GM12878 (cell line): ENCODE measurements at regions not wholly inside any gene's neighbourhood (a gene's known extent, or its start where the extent isn't known, plus 50 kb on each side); places are given as distances from the start of the nearest gene placed in this dataset.

ENCODE experiments used
- ATAC-seq: fragments of 200-7000 bp; cut with Tn5 transposase; 3 replicates; pipeline ENCODE4 v1.9.1; 2020; ENCODE audit warnings: mild to moderate bottlenecking, moderate library complexity
- BruUV-seq: library from RNA; stranded (reverse); fragments of 400-500 nt; replicated peaks from 2 replicates; lab custom pipeline; 2021; lab: Mats Ljungman, UMichigan
- CTCF ChIA-PET: fragments of 300-600 bp; sonication (Branson Sonifier 250); formaldehyde crosslinking; extraction: SDS; loops from one replicate; lab custom pipeline; 2021; ENCODE audit warnings: inconsistent platforms; lab: Yijun Ruan, JAX
- POLR2A ChIA-PET: fragments of 350-600 bp; formaldehyde crosslinking; extraction: SDS; loops from one replicate; lab custom pipeline; 2021; ENCODE audit warnings: inconsistent platforms; lab: Charles Lee
- RAD21 ChIA-PET: fragments of 300-600 bp; sonication (Branson Sonifier 250); formaldehyde crosslinking; loops from one replicate; lab custom pipeline; 2023; ENCODE audit warnings: antibody characterized with exemption; ENCODE audit not compliant: unreplicated experiment; lab: Charles Lee
- SMC1A ChIA-PET: fragments of 300-600 bp; sonication (Branson Sonifier 250); formaldehyde crosslinking; loops from one replicate; lab custom pipeline; 2023; ENCODE audit not compliant: unreplicated experiment, uncharacterized antibody; lab: Charles Lee
- DNase-seq: peaks from one replicate; pipeline ENCODE4 v3.0.0-alpha.2; 2011; ENCODE audit warnings: low read depth, low spot score
- FAIRE-seq: peaks from 3 replicates; lab custom pipeline; 2011; peaks lifted over from hg19 to GRCh38; lab: Jason Lieb, UNC
- H2AFZ ChIP-seq: 2 replicates; pipeline ENCODE4 v1.6.0; 2011; ENCODE audit warnings: low read depth, low read length, control low read depth; ENCODE audit not compliant: control insufficient read depth
- H3K27ac ChIP-seq: 2 replicates; pipeline ENCODE4 v1.5.1; 2011; ENCODE audit warnings: control low read depth; ENCODE audit not compliant: control insufficient read depth, insufficient read depth
- H3K27me3 ChIP-seq, 2 experiments: replicated peaks in 1 of 2; 2 replicates each; pipeline versions ENCODE4 v1.6.0 to v1.6.1; 2011; ENCODE audit warnings: low read length in 1 of 2; ENCODE audit not compliant: control insufficient read depth in 2 of 2, insufficient read depth in 2 of 2
- H3K36me3 ChIP-seq, 2 experiments: 2 replicates each; pipeline ENCODE4 v1.5.1; 2011; ENCODE audit warnings: low read length in 1 of 2; ENCODE audit not compliant: control insufficient read depth in 2 of 2, insufficient read depth in 2 of 2
- H3K4me1 ChIP-seq: 2 replicates; pipeline ENCODE4 v1.6.1; 2011; ENCODE audit warnings: mild to moderate bottlenecking, low read length, moderate library complexity, mixed read lengths; ENCODE audit not compliant: control insufficient read depth, insufficient read depth
- H3K4me2 ChIP-seq: 2 replicates; pipeline ENCODE4 v1.6.0; 2011; ENCODE audit warnings: control low read depth; ENCODE audit not compliant: control insufficient read depth, insufficient read depth
- H3K4me3 ChIP-seq: fragments of 200-600 bp; sonication (generic); 2 replicates; pipeline ENCODE4 v1.5.1; 2016
- H3K79me2 ChIP-seq: 2 replicates; pipeline ENCODE4 v1.6.0; 2011; ENCODE audit warnings: low read length; ENCODE audit not compliant: control insufficient read depth, insufficient read depth
- H3K9ac ChIP-seq: 2 replicates; pipeline ENCODE4 v1.8.0; 2011; ENCODE audit warnings: low read length, control low read depth, mixed read lengths; ENCODE audit not compliant: control insufficient read depth, insufficient read depth
- H3K9me3 ChIP-seq: replicated peaks from 3 replicates; pipeline ENCODE4 v1.5.1; 2011; ENCODE audit warnings: mild to moderate bottlenecking, low read length; ENCODE audit not compliant: control insufficient read depth, insufficient read depth
- H4K20me1 ChIP-seq: 2 replicates; pipeline ENCODE4 v1.6.0; 2011; ENCODE audit not compliant: control insufficient read depth, insufficient read depth
- EZH2 ChIP-seq: IDR thresholded peaks from 2 replicates; pipeline ENCODE4 v1.6.1; 2012; ENCODE audit warnings: low read depth, mild to moderate bottlenecking, control low read depth, inconsistent platforms, low read length, borderline replicate concordance; ENCODE audit not compliant: control insufficient read depth
- SREBF1 ChIP-seq: IDR thresholded peaks from 2 replicates; pipeline ENCODE4 v1.6.1; 2012; ENCODE audit warnings: mild to moderate bottlenecking, low read length
- USF1 ChIP-seq: IDR thresholded peaks from 2 replicates; pipeline ENCODE4 v1.6.1; 2011; ENCODE audit warnings: borderline replicate concordance, low read depth, mild to moderate bottlenecking, moderate library complexity, mixed read lengths, low read length; ENCODE audit not compliant: insufficient read depth; ENCODE audit errors: extremely low read length
- in situ Hi-C: fragments of 300-500 bp; cut with MboI; formaldehyde crosslinking; loops from 9 replicates; pipeline ENCODE4 v1.14.3; 2018; ENCODE audit warnings: mixed read lengths
- intact Hi-C: fragments of 100-400 bp; cut with micrococcal nuclease; formaldehyde crosslinking; loops from one replicate; pipeline ENCODE4 v1.14.2; 2022; ENCODE audit not compliant: unreplicated experiment
- TF ChIP-seq, protein P1 (sequence below), 3 experiments: IDR thresholded peaks in 2 of 3; conservative IDR thresholded peaks in 1 of 3; 2 replicates each; pipeline ENCODE4 v1.5.1; 2011; ENCODE audit warnings: low read depth in 3 of 3, low read length in 3 of 3, mild to moderate bottlenecking in 3 of 3, control low read depth in 2 of 3, moderate library complexity in 2 of 3, inconsistent platforms in 1 of 3, mixed read lengths in 1 of 3; ENCODE audit not compliant: control insufficient read depth in 2 of 3, insufficient read depth in 1 of 3; ENCODE audit errors: extremely low read depth in 1 of 3
- TF ChIP-seq, protein P2 (sequence below): fragments of 450-650 bp; conservative IDR thresholded peaks from 2 replicates; pipeline ENCODE4 v1.6.1; 2017; ENCODE audit warnings: mild to moderate bottlenecking, moderate library complexity

DNA sequence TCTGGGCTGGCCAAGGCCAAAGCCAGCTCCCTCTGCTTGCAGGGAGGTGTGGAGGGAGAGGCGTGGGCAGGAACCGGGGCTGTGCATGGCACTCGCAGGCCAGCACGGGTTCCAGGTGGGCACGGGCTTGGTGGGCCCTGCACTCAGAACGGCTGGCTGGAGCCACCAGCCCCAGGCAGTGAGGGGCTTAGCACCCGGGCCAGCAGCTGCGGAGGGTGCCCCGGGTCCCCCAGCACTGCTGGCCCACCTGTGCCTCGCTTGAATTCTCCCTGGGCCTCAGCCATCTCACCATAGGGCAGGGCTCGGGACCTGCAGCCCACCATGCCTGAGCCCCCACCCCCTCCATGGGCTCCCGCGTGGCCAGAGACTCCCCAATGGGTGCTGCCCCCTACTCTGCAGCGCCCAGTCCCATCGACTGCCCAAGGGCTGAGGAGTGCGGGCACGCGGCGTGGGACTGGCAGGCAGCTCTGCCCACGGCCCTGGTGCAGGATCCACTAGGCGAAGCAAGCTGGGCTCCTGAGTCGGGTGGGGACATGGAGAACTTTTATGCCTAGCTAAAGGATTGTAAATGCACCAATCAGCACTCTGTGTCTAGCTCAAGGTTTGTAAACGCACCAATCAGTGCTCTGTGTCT is 193.9 kb downstream of the LARP7 start (continued):
- no peak for TF ChIP-seq USF1
- TF ChIP-seq SREBF1: no peak

DNA sequence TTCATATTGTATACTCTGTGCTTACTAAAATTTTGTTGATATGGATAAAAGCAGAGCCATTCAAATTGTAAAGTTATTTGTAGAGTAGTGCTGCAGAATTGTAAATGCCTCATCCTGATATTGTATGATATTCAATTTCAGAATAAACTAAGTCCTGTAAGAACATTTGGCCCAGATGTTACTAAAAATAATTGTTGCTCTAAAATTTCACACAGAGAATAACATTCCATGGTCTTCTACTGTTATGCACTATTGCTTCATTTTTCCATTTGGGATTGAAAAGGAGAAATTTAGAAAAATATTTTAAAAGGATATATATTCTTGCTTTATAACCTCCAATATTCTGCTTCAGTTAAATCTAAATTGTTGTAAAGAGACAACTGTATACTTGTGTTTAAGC is 195.6 kb downstream of the LARP7 start:
- Histone ChIP-seq H2AFZ (no peak overlapping the region), H3K27ac (no peak overlapping the region), H3K4me1 (no peaks in the 10 kb centered on the region), H3K27me3 (no peaks in the 10 kb centered on the region), H3K36me3 (no peaks in the 10 kb centered on the region), H3K9me3 (peaks cover 6% of the 10 kb centered on the region; the same call in 1 of the 3 replicates), H3K9ac (no peak overlapping the region), H4K20me1 (no peaks in the 10 kb centered on the region), H3K4me3 (no peak overlapping the region), H3K79me2 (no peaks in the 10 kb centered on the region), H3K4me2 (no peak overlapping the region)
- no peak for ATAC-seq
- SMC1A ChIA-PET: no interaction called here
- DNase-seq: no peak
- no peak for FAIRE-seq
- intact Hi-C loops (no loop called here), in situ Hi-C loops (no loop called here)
- TF ChIP-seq EZH2: no peak
- TF ChIP-seq, protein P1, sequence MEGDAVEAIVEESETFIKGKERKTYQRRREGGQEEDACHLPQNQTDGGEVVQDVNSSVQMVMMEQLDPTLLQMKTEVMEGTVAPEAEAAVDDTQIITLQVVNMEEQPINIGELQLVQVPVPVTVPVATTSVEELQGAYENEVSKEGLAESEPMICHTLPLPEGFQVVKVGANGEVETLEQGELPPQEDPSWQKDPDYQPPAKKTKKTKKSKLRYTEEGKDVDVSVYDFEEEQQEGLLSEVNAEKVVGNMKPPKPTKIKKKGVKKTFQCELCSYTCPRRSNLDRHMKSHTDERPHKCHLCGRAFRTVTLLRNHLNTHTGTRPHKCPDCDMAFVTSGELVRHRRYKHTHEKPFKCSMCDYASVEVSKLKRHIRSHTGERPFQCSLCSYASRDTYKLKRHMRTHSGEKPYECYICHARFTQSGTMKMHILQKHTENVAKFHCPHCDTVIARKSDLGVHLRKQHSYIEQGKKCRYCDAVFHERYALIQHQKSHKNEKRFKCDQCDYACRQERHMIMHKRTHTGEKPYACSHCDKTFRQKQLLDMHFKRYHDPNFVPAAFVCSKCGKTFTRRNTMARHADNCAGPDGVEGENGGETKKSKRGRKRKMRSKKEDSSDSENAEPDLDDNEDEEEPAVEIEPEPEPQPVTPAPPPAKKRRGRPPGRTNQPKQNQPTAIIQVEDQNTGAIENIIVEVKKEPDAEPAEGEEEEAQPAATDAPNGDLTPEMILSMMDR (IDR thresholded peaks at IDR 0.05 in 2 of 3, conservative IDR thresholded peaks at IDR 0.05 in 1 of 3; ENCODE audit: control insufficient read depth in 2 of 3, extremely low read depth in 1 of 3, insufficient read depth in 1 of 3, low read depth in 3 of 3, low read length in 3 of 3): no peak
- TF ChIP-seq, protein P2, sequence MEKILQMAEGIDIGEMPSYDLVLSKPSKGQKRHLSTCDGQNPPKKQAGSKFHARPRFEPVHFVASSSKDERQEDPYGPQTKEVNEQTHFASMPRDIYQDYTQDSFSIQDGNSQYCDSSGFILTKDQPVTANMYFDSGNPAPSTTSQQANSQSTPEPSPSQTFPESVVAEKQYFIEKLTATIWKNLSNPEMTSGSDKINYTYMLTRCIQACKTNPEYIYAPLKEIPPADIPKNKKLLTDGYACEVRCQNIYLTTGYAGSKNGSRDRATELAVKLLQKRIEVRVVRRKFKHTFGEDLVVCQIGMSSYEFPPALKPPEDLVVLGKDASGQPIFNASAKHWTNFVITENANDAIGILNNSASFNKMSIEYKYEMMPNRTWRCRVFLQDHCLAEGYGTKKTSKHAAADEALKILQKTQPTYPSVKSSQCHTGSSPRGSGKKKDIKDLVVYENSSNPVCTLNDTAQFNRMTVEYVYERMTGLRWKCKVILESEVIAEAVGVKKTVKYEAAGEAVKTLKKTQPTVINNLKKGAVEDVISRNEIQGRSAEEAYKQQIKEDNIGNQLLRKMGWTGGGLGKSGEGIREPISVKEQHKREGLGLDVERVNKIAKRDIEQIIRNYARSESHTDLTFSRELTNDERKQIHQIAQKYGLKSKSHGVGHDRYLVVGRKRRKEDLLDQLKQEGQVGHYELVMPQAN: no peak
- RAD21 ChIA-PET: no interaction called here
- BruUV-seq: no TSS peak
- CTCF ChIA-PET: interaction anchor here (1.0 kb wide), 1 partner anchor 12 kb away, joined by 3 read pairs; no protein-coding TSS in a partner anchor
- POLR2A ChIA-PET: no interaction called here
